ENCODE measurements at regions not wholly inside any gene's neighbourhood (a gene's known extent, or its start where the extent isn't known, plus 50 kb on each side); places are given as distances from the start of the nearest gene placed in this dataset.

GRCh38 chr6:26197636-26197932 lies 110.4 kb downstream of the HFE start:
- Histone ChIP-seq H3K4me3 (ENCODE audit: low read depth, low read length) (peak overlapping the region; percentile 84), H3K27me3 (ENCODE audit: control insufficient read depth, insufficient read depth, low read length) (no peaks in the 10 kb centered on the region), H3K36me3 (ENCODE audit: control insufficient read depth, insufficient read depth, low read length) (peaks cover 1% of the 10 kb centered on the region)
- TF ChIP-seq CTCF (IDR thresholded peaks at IDR 0.05; ENCODE audit: insufficient read depth, low read length, severe bottlenecking): no peak
- FAIRE-seq (no peak), DNase-seq (ENCODE audit: low read depth) (no peak)

DNA sequence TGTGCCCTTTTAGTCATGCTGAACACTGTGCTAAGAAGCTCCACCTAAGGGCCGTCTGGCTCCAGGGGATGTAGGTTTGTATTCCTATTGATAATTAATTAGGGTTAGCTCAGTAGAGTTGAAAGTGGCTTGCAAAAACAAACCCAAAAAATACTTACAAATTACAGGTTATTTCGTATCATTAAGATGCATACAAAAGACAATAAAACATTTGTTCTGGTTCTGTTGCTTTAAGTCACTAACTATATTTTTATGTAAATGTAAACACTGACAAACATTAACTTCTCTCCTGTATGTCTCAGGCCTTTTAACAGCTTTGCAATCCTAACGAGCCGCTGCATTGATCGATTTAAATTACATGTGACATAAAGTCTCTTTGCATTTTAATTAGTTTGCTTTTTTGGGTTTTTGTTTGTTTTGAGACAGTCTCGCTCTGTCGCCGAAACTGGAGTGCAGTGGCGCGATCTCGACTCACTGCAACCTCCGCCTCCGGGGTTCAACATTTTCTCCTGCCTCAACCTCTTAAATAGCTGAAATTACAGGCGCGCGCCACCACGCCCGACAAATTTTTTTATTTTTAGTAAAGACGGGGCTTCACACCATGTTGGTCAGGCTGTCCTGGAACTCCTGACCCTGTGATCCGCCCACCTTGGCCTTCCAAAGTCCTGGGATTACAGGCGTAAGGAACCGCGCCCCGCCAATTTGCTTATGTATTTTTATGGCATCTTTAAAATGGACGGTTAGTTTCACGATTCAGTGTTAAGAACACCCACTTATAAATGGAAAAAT lies 110.9 kb downstream of the HFE start:
- no peak for TF ChIP-seq CTCF (IDR thresholded peaks at IDR 0.05; ENCODE audit: insufficient read depth, low read length, severe bottlenecking)
- FAIRE-seq (no peak), DNase-seq (ENCODE audit: low read depth) (peak; percentile 45)
- peak overlapping the region; percentile 84 for H3K4me3 ChIP-seq (ENCODE audit: low read depth, low read length)
- no peaks in the 10 kb centered on the region for H3K27me3 ChIP-seq (ENCODE audit: control insufficient read depth, insufficient read depth, low read length)
- H3K36me3 ChIP-seq (ENCODE audit: control insufficient read depth, insufficient read depth, low read length): peaks cover 1% of the 10 kb centered on the region

DNA sequence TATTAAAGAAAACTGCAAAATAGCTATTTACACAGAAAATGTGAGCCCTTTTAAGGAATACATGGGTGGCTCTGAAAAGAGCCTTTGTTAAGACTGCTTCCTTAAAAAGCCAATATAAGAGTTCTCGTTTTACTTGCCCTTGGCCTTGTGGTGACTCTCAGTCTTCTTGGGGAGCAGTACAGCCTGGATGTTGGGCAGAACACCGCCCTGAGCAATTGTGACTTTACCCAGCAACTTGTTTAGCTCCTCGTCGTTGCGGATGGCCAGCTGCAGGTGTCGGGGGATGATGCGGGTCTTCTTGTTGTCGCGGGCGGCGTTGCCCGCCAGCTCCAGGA lies 111.5 kb downstream of the HFE start:
- peak; percentile 49 for DNase-seq (ENCODE audit: low read depth)
- peak overlapping the region; percentile 84 for H3K4me3 ChIP-seq (ENCODE audit: low read depth, low read length)
- no peak for FAIRE-seq
- TF ChIP-seq CTCF (IDR thresholded peaks at IDR 0.05; ENCODE audit: insufficient read depth, low read length, severe bottlenecking): no peak
- H3K27me3 ChIP-seq (ENCODE audit: control insufficient read depth, insufficient read depth, low read length): no peaks in the 10 kb centered on the region
- H3K36me3 ChIP-seq (ENCODE audit: control insufficient read depth, insufficient read depth, low read length): peaks cover 1% of the 10 kb centered on the region

- peak; percentile 96 for DNase-seq (ENCODE audit: low read depth)
- Histone ChIP-seq H3K4me3 (ENCODE audit: low read depth, low read length) (peak overlapping the region; percentile 84), H3K36me3 (ENCODE audit: control insufficient read depth, insufficient read depth, low read length) (peaks cover 1% of the 10 kb centered on the region), H3K27me3 (ENCODE audit: control insufficient read depth, insufficient read depth, low read length) (no peaks in the 10 kb centered on the region)
- no peak for FAIRE-seq
- TF ChIP-seq CTCF (IDR thresholded peaks at IDR 0.05; ENCODE audit: insufficient read depth, low read length, severe bottlenecking): no peak
Observed at GRCh38 chr6:26199057-26199772, 112.0 kb downstream of the HFE start.

DNA sequence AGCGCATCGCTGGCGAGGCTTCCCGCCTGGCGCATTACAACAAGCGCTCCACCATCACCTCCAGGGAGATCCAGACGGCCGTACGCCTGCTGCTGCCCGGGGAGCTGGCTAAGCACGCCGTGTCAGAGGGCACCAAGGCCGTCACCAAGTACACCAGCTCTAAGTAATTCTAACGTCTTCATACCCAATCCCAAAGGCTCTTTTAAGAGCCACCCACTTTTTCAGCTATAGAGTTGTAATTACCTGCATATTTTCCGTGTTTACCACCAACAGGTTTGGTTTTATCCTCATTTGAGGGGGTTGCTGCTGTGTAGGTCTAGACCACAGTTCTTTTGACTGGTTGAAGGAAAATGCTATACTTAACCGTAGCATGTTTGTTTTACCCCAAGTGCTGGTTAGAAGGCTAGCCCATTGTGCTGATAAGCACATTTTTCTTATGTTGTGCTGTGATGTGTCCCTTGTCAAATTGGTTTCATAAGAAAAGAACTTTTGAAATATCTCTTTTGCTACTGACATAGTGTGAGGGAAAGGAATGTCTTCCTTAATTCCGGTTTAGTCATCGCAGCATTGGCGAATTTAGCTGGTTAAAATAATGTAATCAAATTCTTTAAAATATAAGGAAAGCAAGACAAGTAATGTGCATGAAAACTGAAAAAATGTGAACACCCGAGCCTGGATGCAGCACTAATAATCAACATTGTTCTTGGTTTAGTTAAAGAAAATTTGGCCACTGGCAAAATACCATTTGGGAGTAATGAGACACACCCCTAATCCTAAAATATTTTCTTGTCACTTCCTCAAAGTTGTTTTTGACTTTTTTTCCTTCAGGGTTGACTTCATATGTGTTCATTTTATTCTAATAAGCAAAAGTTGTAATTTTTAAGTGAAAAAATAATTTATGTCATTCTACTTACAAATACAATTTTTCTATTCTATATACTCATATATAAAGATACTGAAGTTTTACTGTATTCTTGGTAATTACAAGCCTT lies 112.8 kb downstream of the HFE start:
- H3K36me3 ChIP-seq (ENCODE audit: control insufficient read depth, insufficient read depth, low read length): peaks cover 1% of the 10 kb centered on the region
- TF ChIP-seq CTCF (IDR thresholded peaks at IDR 0.05; ENCODE audit: insufficient read depth, low read length, severe bottlenecking): no peak
- peak; percentile 38 for DNase-seq (ENCODE audit: low read depth)
- FAIRE-seq: no peak
- no peaks in the 10 kb centered on the region for H3K27me3 ChIP-seq (ENCODE audit: control insufficient read depth, insufficient read depth, low read length)
- peak overlapping the region; percentile 84 for H3K4me3 ChIP-seq (ENCODE audit: low read depth, low read length)
